ENCODE measurements at regions not wholly inside any gene's neighbourhood (a gene's known extent, or its start where the extent isn't known, plus 50 kb on each side); places are given as distances from the start of the nearest gene placed in this dataset.
A peak's percentile ranks its signal among the peaks of the same experiment; 100 is the strongest.

GRCh38 chr18:75854174-75854573, 426.7 kb upstream of the SMIM21 start:
- TF ChIP-seq CTCF (IDR thresholded peaks at IDR 0.05) = peak in 1 of 6 experiments; percentile 9
- TF ChIP-seq POLR2A (IDR thresholded peaks at IDR 0.05) = no peak
- no peak for TF ChIP-seq EP300 (IDR thresholded peaks at IDR 0.05)
